CD4-positive, alpha-beta T cell treated with Interleukin-6 at 100 ng/mL for 8 hours (primary cell): ENCODE measurements at regions not wholly inside any gene's neighbourhood (a gene's known extent, or its start where the extent isn't known, plus 50 kb on each side); places are given as distances from the start of the nearest gene placed in this dataset.

Source experiments
- DNase-seq: peaks from one replicate; pipeline ENCODE4 v3.0.0-alpha.2; 2020; ENCODE audit warnings: mixed read lengths, low spot score

- no peak for DNase-seq
Observed at GRCh38 chr1:209376774-209377173, 206.7 kb upstream of the CAMK1G start.

GRCh38 chr1:209377995-209378394 lies 205.5 kb upstream of the CAMK1G start:
- no peak for DNase-seq

GRCh38 chr1:209379280-209379679 lies 204.2 kb upstream of the CAMK1G start:
- no peak for DNase-seq

- DNase-seq, result no peak
Observed at GRCh38 chr1:209380420-209380819, 203.1 kb upstream of the CAMK1G start.

- no peak for DNase-seq
Observed at GRCh38 chr1:209382231-209383100, 201.0 kb upstream of the CAMK1G start.

- DNase-seq, result no peak
Observed at GRCh38 chr1:209383422-209383821, 200.1 kb upstream of the CAMK1G start.

GRCh38 chr1:209383907-209384709 lies 199.4 kb upstream of the CAMK1G start:
- DNase-seq, result no peak

- DNase-seq, result no peak
Observed at GRCh38 chr1:209384710-209385550, 198.6 kb upstream of the CAMK1G start.

GRCh38 chr1:209386156-209386555 lies 197.4 kb upstream of the CAMK1G start:
- no peak for DNase-seq

GRCh38 chr1:209387271-209387968 lies 196.1 kb upstream of the CAMK1G start:
- DNase-seq, result no peak

- no peak for DNase-seq
Observed at GRCh38 chr1:209387969-209388329, 195.6 kb upstream of the CAMK1G start.

- DNase-seq, result no peak
Observed at GRCh38 chr1:209388358-209388757, 195.2 kb upstream of the CAMK1G start.

- no peak for DNase-seq
Observed at GRCh38 chr1:209389258-209389657, 194.3 kb upstream of the CAMK1G start.

- no peak for DNase-seq
Observed at GRCh38 chr1:209389975-209390374, 193.5 kb upstream of the CAMK1G start.

GRCh38 chr1:209390764-209391163 lies 192.8 kb upstream of the CAMK1G start:
- DNase-seq, result no peak

GRCh38 chr1:209391792-209392191 lies 191.7 kb upstream of the CAMK1G start:
- no peak for DNase-seq

GRCh38 chr1:209395169-209395568 lies 188.3 kb upstream of the CAMK1G start:
- no peak for DNase-seq

- DNase-seq, result no peak
Observed at GRCh38 chr1:209397371-209397770, 186.1 kb upstream of the CAMK1G start.

- no peak for DNase-seq
Observed at GRCh38 chr1:209397910-209398309, 185.6 kb upstream of the CAMK1G start.

GRCh38 chr1:209398313-209398991 lies 185.1 kb upstream of the CAMK1G start:
- no peak for DNase-seq

GRCh38 chr1:209399800-209400199 lies 183.7 kb upstream of the CAMK1G start:
- DNase-seq, result no peak
